Stomach (tissue), 8 donors: ENCODE measurements at regions not wholly inside any gene's neighbourhood (a gene's known extent, or its start where the extent isn't known, plus 50 kb on each side); places are given as distances from the start of the nearest gene placed in this dataset.

Experiments
- DNase-seq, 2 donors: peaks; one replicate each; pipeline versions ENCODE4 v3.0.0 to v3.0.0-alpha.2; 2013 to 2019
- H3K27ac ChIP-seq, 5 donors: fragments of 200-600 bp in 4 of 5; sonication (generic) in 4 of 5; one replicate each; pipeline ENCODE4 v1.5.1; 2013 to 2019; ENCODE audit warnings: mild to moderate bottlenecking in 1 of 5, moderate library complexity in 1 of 5
- H3K27me3 ChIP-seq, 3 donors: fragments of 200-600 bp; sonication (generic); one replicate each; pipeline ENCODE4 v1.5.1; 2017 to 2019; ENCODE audit warnings: mixed run types in 1 of 3
- H3K36me3 ChIP-seq, 4 donors: fragments of 200-600 bp; sonication (generic); 1 replicate in 3 of 4; 2 replicates in 1 of 4; pipeline ENCODE4 v1.5.1; 2016 to 2019
- H3K4me1 ChIP-seq, 4 donors: fragments of 200-600 bp; sonication (generic); one replicate each; pipeline ENCODE4 v1.5.1; 2016 to 2019
- H3K4me3 ChIP-seq, 4 donors: fragments of 200-600 bp; sonication (generic) in 3 of 4; one replicate each; pipeline ENCODE4 v1.5.1; 2016 to 2019; ENCODE audit warnings: mild to moderate bottlenecking in 1 of 4
- H3K9me3 ChIP-seq, 4 donors: fragments of 200-600 bp; sonication (generic); one replicate each; pipeline ENCODE4 v1.5.1; 2016 to 2019
- CTCF ChIP-seq, 7 experiments: fragments of 450-650 bp in 4 of 7; fragments of 200-600 bp in 3 of 7; sonication (generic) in 3 of 7; IDR thresholded peaks; one replicate each; pipeline ENCODE4 v1.5.1; 2016 to 2019; ENCODE audit warnings: antibody characterized with exemption in 7 of 7, control low read depth in 2 of 7, mild to moderate bottlenecking in 1 of 7
- EP300 ChIP-seq: sonication (generic); formaldehyde crosslinking; IDR thresholded peaks from one replicate; pipeline ENCODE4 v1.6.1; 2017; ENCODE audit warnings: antibody characterized with exemption
- POLR2A ChIP-seq, 4 donors: fragments of 450-650 bp; IDR thresholded peaks; one replicate each; pipeline ENCODE4 v1.6.1; 2016; ENCODE audit warnings: antibody characterized with exemption in 4 of 4, control low read depth in 2 of 4, mild to moderate bottlenecking in 1 of 4, moderate library complexity in 1 of 4
- POLR2AphosphoS5 ChIP-seq, 3 donors: sonication (generic); formaldehyde crosslinking; IDR thresholded peaks; one replicate each; pipeline ENCODE4 v1.6.1; 2016; ENCODE audit warnings: antibody characterized with exemption in 3 of 3
- WGBS, 5 donors: extraction: QIAGEN DNeasy Blood & Tissue Kit in 3 of 5; methylation state at CpG; one replicate each; pipeline versions ENCODE4 v1.1.5 to v1.1.7; 2013 to 2018; 5-methylcytosine and 5-hydroxymethylcytosine counted together
- intact Hi-C: fragments of 100-400 bp; cut with DNase I; formaldehyde crosslinking; loops from one replicate; pipeline ENCODE4 v1.15.1; 2023; ENCODE audit warnings: low total_unique reads
- donor health status: healthy with polysubstance abuse.
- donor health status: Bipolar disorder and iron deficiency.
- donor health status: healthy.

DNA sequence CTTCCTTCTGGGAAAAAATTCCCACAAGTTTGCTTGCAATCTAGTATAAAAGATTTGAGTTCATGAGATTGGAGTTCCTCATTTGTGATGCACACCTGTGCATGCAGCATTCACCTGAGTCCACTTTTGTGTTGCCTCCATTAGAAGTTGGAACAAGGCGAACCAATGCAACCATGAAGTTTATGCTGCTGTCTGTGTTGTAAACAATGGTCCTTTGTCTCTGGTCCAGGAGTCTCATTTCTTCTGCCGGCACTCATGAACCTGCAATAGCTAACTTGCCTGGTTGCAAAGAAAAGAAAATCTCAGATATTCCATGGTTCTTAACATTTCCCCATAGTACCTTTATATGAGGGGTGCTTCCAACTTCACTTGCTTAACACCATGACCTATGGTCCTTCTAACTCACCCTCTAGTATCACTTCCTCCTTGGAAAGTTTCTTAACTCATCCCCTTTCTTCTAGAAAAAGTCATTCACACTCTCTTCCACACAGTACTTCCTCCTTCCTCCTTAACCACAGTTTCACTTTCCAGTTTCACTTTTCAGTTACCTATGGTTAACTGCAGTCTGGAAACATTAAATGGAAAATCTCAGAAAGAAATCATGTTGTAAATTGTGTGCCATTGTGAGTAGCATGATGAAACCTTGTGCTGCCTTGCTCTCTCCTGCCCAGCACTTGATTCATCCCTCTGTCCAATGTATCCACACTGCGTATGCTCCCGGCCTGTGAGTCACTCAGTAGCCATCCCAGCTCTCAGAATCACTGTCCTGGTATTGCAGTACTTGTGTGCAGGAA lies 128.8 kb upstream of the TRIB2 start:
- Histone ChIP-seq H3K4me1 (peaks cover 0 to 21% (median 6%) of the 10 kb centered on the region in 4 donors), H3K27ac (peak overlapping the region in 3 of 5 donors; percentile 28 to 66 (median 57)), H3K4me3 (no peak overlapping the region), H3K27me3 (no peaks in the 10 kb centered on the region), H3K9me3 (no peaks in the 10 kb centered on the region), H3K36me3 (no peaks in the 10 kb centered on the region)
- intact Hi-C loops = no loop called here
- WGBS, 5 donors = 67 to 82% (median 81%) methylated on average over 4 of the region's 4 CpGs
- no peak for TF ChIP-seq POLR2A (IDR thresholded peaks at IDR 0.05)
- peak in 1 of 3 donors; percentile 35 for TF ChIP-seq POLR2AphosphoS5 (IDR thresholded peaks at IDR 0.05)
- TF ChIP-seq CTCF (IDR thresholded peaks at IDR 0.05) = no peak
- TF ChIP-seq EP300 = no peak
- peak in 1 of 2 donors; percentile 55 for DNase-seq

DNA sequence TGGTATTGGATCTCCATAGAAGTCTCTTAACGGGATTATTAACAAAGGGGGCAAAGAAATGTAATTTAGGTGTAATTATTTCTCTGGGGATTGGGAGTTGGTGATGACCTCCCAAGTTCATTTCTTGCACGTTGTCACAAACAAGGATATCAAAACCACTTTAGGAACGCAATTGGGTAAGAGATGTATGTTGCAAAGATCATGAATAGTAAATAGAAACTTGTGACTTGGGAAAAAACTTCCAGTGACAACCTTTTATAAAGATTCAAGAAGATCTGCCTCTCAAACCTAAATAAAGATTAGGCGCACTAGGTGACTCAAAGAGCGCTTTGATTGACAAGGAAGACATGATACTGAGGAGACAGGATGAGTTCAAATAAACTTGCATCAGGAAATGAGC lies 127.8 kb upstream of the TRIB2 start:
- intact Hi-C loops = no loop called here
- Histone ChIP-seq H3K27ac (no peak overlapping the region), H3K9me3 (no peaks in the 10 kb centered on the region), H3K36me3 (no peaks in the 10 kb centered on the region), H3K4me1 (peaks cover 0 to 21% (median 6%) of the 10 kb centered on the region in 4 donors), H3K27me3 (no peaks in the 10 kb centered on the region), H3K4me3 (no peak overlapping the region)
- no peak for DNase-seq
- TF ChIP-seq EP300 (no peak), POLR2A (IDR thresholded peaks at IDR 0.05) (no peak), CTCF (IDR thresholded peaks at IDR 0.05) (no peak), POLR2AphosphoS5 (IDR thresholded peaks at IDR 0.05) (no peak)
- 91 to 96% (median 96%) methylated on average over 5 of the region's 5 CpGs for WGBS, 5 donors

DNA sequence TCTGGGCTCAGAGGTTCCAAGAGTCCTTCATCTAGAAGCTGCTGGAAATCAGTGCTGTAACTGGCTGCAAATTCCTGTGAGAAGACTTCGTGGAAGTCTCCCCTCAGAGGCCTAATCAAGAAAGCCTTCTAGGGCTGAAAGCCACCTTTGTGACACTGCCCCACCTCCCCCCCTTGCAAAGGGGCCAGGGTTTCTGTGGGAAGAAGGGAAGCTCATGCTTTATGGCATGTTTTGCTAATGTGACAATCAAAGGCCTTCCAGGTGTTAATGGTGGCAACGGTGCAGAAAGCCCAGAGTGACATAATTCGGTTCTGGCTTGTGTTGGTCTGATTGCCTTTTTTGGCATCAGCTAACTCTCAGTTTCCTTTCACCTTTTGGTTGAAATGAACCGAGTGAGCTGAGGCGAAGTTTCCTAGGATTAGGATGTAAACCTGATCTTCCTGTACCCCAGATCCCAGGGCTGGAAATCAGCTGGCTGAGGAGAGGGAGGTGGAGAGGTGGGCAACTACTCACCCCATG lies 126.9 kb upstream of the TRIB2 start:
- no peak for DNase-seq
- Histone ChIP-seq H3K36me3 (no peaks in the 10 kb centered on the region), H3K9me3 (no peaks in the 10 kb centered on the region), H3K4me1 (peaks cover 0 to 21% (median 6%) of the 10 kb centered on the region in 4 donors), H3K27ac (no peak overlapping the region), H3K4me3 (no peak overlapping the region), H3K27me3 (no peaks in the 10 kb centered on the region)
- TF ChIP-seq POLR2AphosphoS5 (IDR thresholded peaks at IDR 0.05) (no peak), POLR2A (IDR thresholded peaks at IDR 0.05) (no peak), CTCF (IDR thresholded peaks at IDR 0.05) (no peak), EP300 (no peak)
- WGBS, 5 donors = 72 to 86% (median 77%) methylated on average over 5 of the region's 5 CpGs
- intact Hi-C loops = no loop called here

GRCh38 chr2:12592296-12592695 lies 124.4 kb upstream of the TRIB2 start:
- Histone ChIP-seq H3K27me3 (no peaks in the 10 kb centered on the region), H3K9me3 (no peaks in the 10 kb centered on the region), H3K4me3 (no peak overlapping the region), H3K4me1 (peaks cover 0 to 15% (median 5%) of the 10 kb centered on the region in 4 donors), H3K36me3 (no peaks in the 10 kb centered on the region), H3K27ac (no peak overlapping the region)
- no peak for DNase-seq
- intact Hi-C loops = no loop called here
- no peak for TF ChIP-seq CTCF (IDR thresholded peaks at IDR 0.05)
- TF ChIP-seq POLR2A (IDR thresholded peaks at IDR 0.05) = no peak
- TF ChIP-seq EP300 = no peak
- TF ChIP-seq POLR2AphosphoS5 (IDR thresholded peaks at IDR 0.05) = no peak
- WGBS, 5 donors = 27 to 64% (median 47%) methylated on average over 3 of the region's 3 CpGs
